Activated CD4-positive, alpha-beta T cell treated with anti-CD3 and anti-CD28 coated beads for 36 hours (primary cell): ENCODE measurements at regions not wholly inside any gene's neighbourhood (a gene's known extent, or its start where the extent isn't known, plus 50 kb on each side); places are given as distances from the start of the nearest gene placed in this dataset.
"Not testable (repeated sequence)": the region's sequence is repeated elsewhere in the genome, so short reads cannot be mapped to it uniquely, and the experiment has no call there.

ENCODE experiments used
- ATAC-seq: fragments of 200-7000 bp; cut with Tn5 transposase; one replicate; pipeline ENCODE4 v1.10.0; 2021; ENCODE audit warnings: mild to moderate bottlenecking, moderate library complexity
- CTCF ChIA-PET: fragments of 350-600 bp; sonication (Branson Sonifier 250); formaldehyde crosslinking; loops from one replicate; lab custom pipeline; 2021; ENCODE audit warnings: antibody characterized with exemption; lab: Charles Lee
- POLR2A ChIA-PET: fragments of 350-600 bp; sonication (Branson Sonifier 250); formaldehyde crosslinking; loops from one replicate; lab custom pipeline; 2021; ENCODE audit warnings: antibody characterized with exemption, inconsistent platforms; lab: Charles Lee
- DNase-seq: peaks from one replicate; pipeline ENCODE4 v3.0.0-alpha.2; 2020
- H3K27ac Mint-ChIP-seq: one replicate; pipeline ENCODE4 v1.8.0; 2021; ENCODE audit warnings: mixed read lengths
- H3K27me3 Mint-ChIP-seq: one replicate; pipeline ENCODE4 v1.8.0; 2021; ENCODE audit warnings: mixed read lengths
- H3K36me3 Mint-ChIP-seq: one replicate; pipeline ENCODE4 v1.8.0; 2021; ENCODE audit warnings: low read depth, mixed read lengths
- H3K4me1 Mint-ChIP-seq: one replicate; pipeline ENCODE4 v1.8.0; 2021; ENCODE audit warnings: mixed read lengths
- H3K4me3 Mint-ChIP-seq: one replicate; pipeline ENCODE4 v1.8.0; 2021; ENCODE audit warnings: mild to moderate bottlenecking, moderate library complexity, mixed read lengths
- H3K9me3 Mint-ChIP-seq: one replicate; pipeline ENCODE4 v1.8.0; 2021; ENCODE audit warnings: low read depth, mixed read lengths
- intact Hi-C, 2 experiments: fragments of 100-400 bp; cut with DNase I in 1 of 2; cut with micrococcal nuclease in 1 of 2; formaldehyde crosslinking; loops; one replicate each; pipeline versions ENCODE4 v1.14.2 to v1.15.1; 2022 to 2024; cut with DNase I, micrococcal nuclease

GRCh38 chr3:152216960-152217865 lies 51.5 kb upstream of the MBNL1 start:
- intact Hi-C loops, ATAC-seq, DNase-seq, H3K36me3 Mint-ChIP-seq, H3K9me3 Mint-ChIP-seq, H3K27me3 Mint-ChIP-seq, H3K4me3 Mint-ChIP-seq: not testable (repeated sequence)
- Mint-ChIP-seq H3K27ac (peak overlapping the region; percentile 96), H3K4me1 (peaks cover 68% of the 10 kb centered on the region)
- ChIA-PET CTCF (interaction anchor here (1.0 to 2.0 kb wide), 10 partner anchors 8 to 59 kb away, joined by 3 to 5 read pairs (median 3); no protein-coding TSS in a partner anchor), POLR2A (interaction anchor here (0.6 to 1.5 kb wide), 6 partner anchors 8 to 1001 kb away, joined by 3 to 8 read pairs (median 4); partner anchors contain the start of gene MBNL1)

DNA sequence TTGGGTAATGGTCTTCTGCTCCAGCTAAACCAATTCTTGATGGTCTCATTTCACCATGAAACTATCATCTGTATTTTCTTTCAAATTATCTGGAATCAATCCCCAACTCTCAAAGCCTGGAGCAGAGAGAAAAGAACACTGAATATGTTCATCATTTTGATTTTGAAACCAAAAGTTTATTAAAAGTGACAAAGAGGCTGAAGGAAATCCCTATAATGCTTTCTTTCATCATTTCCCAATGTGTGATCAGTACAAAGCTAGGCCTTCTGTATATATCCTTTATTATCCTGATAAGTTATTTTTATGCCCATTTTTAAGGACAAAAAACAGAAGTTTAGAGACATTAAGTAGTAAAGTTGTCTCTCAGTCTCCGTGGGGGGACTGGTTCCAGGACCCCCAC lies 50.1 kb upstream of the MBNL1 start:
- peaks cover 2% of the 10 kb centered on the region for H3K9me3 Mint-ChIP-seq
- peak; percentile 42 for ATAC-seq

More for the DNA sequence above, 50.1 kb upstream of the MBNL1 start:
- intact Hi-C loops: no loop called here
- ChIA-PET POLR2A (interaction anchor here (1.0 to 1.5 kb wide), 3 partner anchors 18 to 54 kb away, joined by 3 to 8 read pairs (median 4); partner anchors contain the start of gene MBNL1), CTCF (interaction anchor here (0.8 to 2.0 kb wide), 6 partner anchors 9 to 58 kb away, joined by 3 to 5 read pairs (median 3); no protein-coding TSS in a partner anchor)
- H3K4me1 Mint-ChIP-seq: peaks cover 68% of the 10 kb centered on the region
- H3K36me3 Mint-ChIP-seq: peaks cover 1% of the 10 kb centered on the region
- H3K4me3 Mint-ChIP-seq: peak overlapping the region; percentile 69
- peak overlapping the region; percentile 96 for H3K27ac Mint-ChIP-seq
- no peaks in the 10 kb centered on the region for H3K27me3 Mint-ChIP-seq
- no peak for DNase-seq
